Suprapubic skin (tissue), 4 donors: ENCODE measurements at regions not wholly inside any gene's neighbourhood (a gene's known extent, or its start where the extent isn't known, plus 50 kb on each side); places are given as distances from the start of the nearest gene placed in this dataset.
A peak's percentile ranks its signal among the peaks of the same experiment; 100 is the strongest.

Source experiments
- DNase-seq, 2 donors: peaks; one replicate each; pipeline ENCODE4 v3.0.0-alpha.2; 2019; ENCODE audit warnings: low spot score in 2 of 2
- H3K27ac ChIP-seq: fragments of 200-600 bp; sonication (generic); one replicate; pipeline ENCODE4 v1.5.1; 2019
- H3K27me3 ChIP-seq: fragments of 200-600 bp; sonication (generic); one replicate; pipeline ENCODE4 v1.5.1; 2019
- H3K36me3 ChIP-seq: fragments of 200-600 bp; sonication (generic); one replicate; pipeline ENCODE4 v1.5.1; 2019
- H3K4me1 ChIP-seq: fragments of 200-600 bp; sonication (generic); one replicate; pipeline ENCODE4 v1.5.1; 2019
- H3K4me3 ChIP-seq: fragments of 200-600 bp; sonication (generic); one replicate; pipeline ENCODE4 v1.5.1; 2019; ENCODE audit warnings: mild to moderate bottlenecking
- H3K9me3 ChIP-seq: fragments of 200-600 bp; sonication (generic); one replicate; pipeline ENCODE4 v1.5.1; 2019
- CTCF ChIP-seq, 2 donors: fragments of 200-600 bp in 1 of 2; fragments of 450-650 bp in 1 of 2; sonication (generic) in 1 of 2; IDR thresholded peaks; one replicate each; pipeline ENCODE4 v1.5.1; 2016 to 2019; ENCODE audit warnings: antibody characterized with exemption in 2 of 2, mild to moderate bottlenecking in 1 of 2, moderate library complexity in 1 of 2
- EP300 ChIP-seq: sonication (generic); formaldehyde crosslinking; IDR thresholded peaks from one replicate; pipeline ENCODE4 v1.6.1; 2017; ENCODE audit warnings: antibody characterized with exemption
- POLR2A ChIP-seq, 2 donors: fragments of 450-650 bp; IDR thresholded peaks; one replicate each; pipeline ENCODE4 v1.6.1; 2017; ENCODE audit warnings: antibody characterized with exemption in 2 of 2, mild to moderate bottlenecking in 2 of 2, moderate library complexity in 2 of 2
- POLR2AphosphoS5 ChIP-seq, 3 donors: sonication (generic); formaldehyde crosslinking; IDR thresholded peaks; one replicate each; pipeline ENCODE4 v1.6.1; 2017; ENCODE audit warnings: antibody characterized with exemption in 3 of 3
- WGBS: methylation state at CpG from one replicate; pipeline ENCODE4 v1.1.5; 2018; 5-methylcytosine and 5-hydroxymethylcytosine counted together

DNA sequence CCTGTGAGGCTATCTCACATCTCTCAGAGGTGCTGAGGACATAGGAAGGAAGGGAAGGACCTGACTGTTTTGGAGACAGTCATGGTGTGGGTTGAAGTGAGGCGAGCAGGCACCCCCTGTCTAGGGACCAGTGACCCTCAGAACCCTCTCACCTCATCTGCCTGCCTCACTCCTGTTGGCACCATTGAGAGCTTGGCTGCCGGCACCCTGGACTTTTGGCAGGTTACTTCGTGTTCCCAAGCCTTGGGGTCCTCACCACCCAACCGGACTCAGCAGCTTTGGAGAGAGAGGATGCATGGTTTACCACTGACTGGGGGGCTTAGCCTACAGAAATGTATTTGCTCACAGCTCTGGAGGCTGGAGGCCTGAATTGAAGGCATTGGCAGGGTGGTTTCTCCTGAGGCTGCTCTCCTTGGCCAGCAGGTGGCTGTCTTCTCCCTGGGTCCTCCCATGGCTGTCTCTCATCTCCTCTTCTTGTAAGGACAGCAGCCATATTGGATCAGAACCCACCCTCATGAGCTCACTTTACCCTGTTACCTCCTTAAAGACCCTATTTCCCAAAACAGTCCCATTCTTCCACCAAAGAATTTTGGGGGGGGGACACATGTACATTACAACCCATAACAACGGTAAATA is 142.0 kb downstream of the TSN start:
- no peaks in the 10 kb centered on the region for H3K4me1 ChIP-seq
- peaks cover under 1% of the 10 kb centered on the region for H3K27me3 ChIP-seq
- TF ChIP-seq CTCF (IDR thresholded peaks at IDR 0.05) (peak in 1 of 2 donors; percentile 37), EP300 (no peak)
- no peak overlapping the region for H3K4me3 ChIP-seq
- no peak overlapping the region for H3K27ac ChIP-seq
- H3K9me3 ChIP-seq, result no peaks in the 10 kb centered on the region
- DNase-seq, result no peak
- 76% methylated on average over 2 of the region's 5 CpGs for WGBS
- H3K36me3 ChIP-seq, result no peaks in the 10 kb centered on the region

- no peak overlapping the region for H3K27ac ChIP-seq
- peaks cover 8% of the 10 kb centered on the region for H3K4me1 ChIP-seq
- DNase-seq, result no peak
- TF ChIP-seq POLR2AphosphoS5 (IDR thresholded peaks at IDR 0.05) (no peak), CTCF (IDR thresholded peaks at IDR 0.05) (no peak), POLR2A (IDR thresholded peaks at IDR 0.05) (no peak), EP300 (no peak)
- WGBS, result 75% methylated on average over 4 of the region's 4 CpGs
- no peaks in the 10 kb centered on the region for H3K36me3 ChIP-seq
- no peak overlapping the region for H3K4me3 ChIP-seq
- H3K9me3 ChIP-seq, result no peaks in the 10 kb centered on the region
- peaks cover 3% of the 10 kb centered on the region for H3K27me3 ChIP-seq
Measured at GRCh38 chr2:121898483-121898882, 143.0 kb downstream of the TSN start.

- no peaks in the 10 kb centered on the region for H3K9me3 ChIP-seq
- no peak overlapping the region for H3K4me3 ChIP-seq
- TF ChIP-seq POLR2A (IDR thresholded peaks at IDR 0.05) (no peak), CTCF (IDR thresholded peaks at IDR 0.05) (no peak), POLR2AphosphoS5 (IDR thresholded peaks at IDR 0.05) (no peak), EP300 (no peak)
- no peaks in the 10 kb centered on the region for H3K36me3 ChIP-seq
- DNase-seq, result no peak
- H3K27me3 ChIP-seq, result peaks cover 3% of the 10 kb centered on the region
- no peak overlapping the region for H3K27ac ChIP-seq
- peaks cover 8% of the 10 kb centered on the region for H3K4me1 ChIP-seq
- 91% methylated on average over 8 of the region's 8 CpGs for WGBS
Measured at GRCh38 chr2:121900391-121900790, 144.9 kb downstream of the TSN start.

GRCh38 chr2:121902171-121902591 is 146.7 kb downstream of the TSN start:
- Histone ChIP-seq H3K4me1 (peaks cover 8% of the 10 kb centered on the region), H3K27ac (no peak overlapping the region), H3K9me3 (no peaks in the 10 kb centered on the region), H3K36me3 (no peaks in the 10 kb centered on the region), H3K27me3 (peaks cover 3% of the 10 kb centered on the region), H3K4me3 (no peak overlapping the region)
- WGBS, result 75% methylated on average over 18 of the region's 18 CpGs
- TF ChIP-seq CTCF (IDR thresholded peaks at IDR 0.05) (no peak), POLR2A (IDR thresholded peaks at IDR 0.05) (no peak), EP300 (no peak), POLR2AphosphoS5 (IDR thresholded peaks at IDR 0.05) (no peak)
- no peak for DNase-seq

- WGBS, result 64% methylated on average over 13 of the region's 13 CpGs
- Histone ChIP-seq H3K36me3 (no peaks in the 10 kb centered on the region), H3K4me3 (no peak overlapping the region), H3K9me3 (no peaks in the 10 kb centered on the region), H3K27me3 (peaks cover 3% of the 10 kb centered on the region), H3K4me1 (peaks cover 8% of the 10 kb centered on the region), H3K27ac (no peak overlapping the region)
- TF ChIP-seq EP300, result no peak
- TF ChIP-seq CTCF (IDR thresholded peaks at IDR 0.05), result no peak
- TF ChIP-seq POLR2A (IDR thresholded peaks at IDR 0.05), result no peak
- no peak for TF ChIP-seq POLR2AphosphoS5 (IDR thresholded peaks at IDR 0.05)
- no peak for DNase-seq
Measured at GRCh38 chr2:121902616-121903015, 147.2 kb downstream of the TSN start.
